HAP-1 (cell line): ENCODE measurements at regions not wholly inside any gene's neighbourhood (a gene's known extent, or its start where the extent isn't known, plus 50 kb on each side); places are given as distances from the start of the nearest gene placed in this dataset.

Experiments
- DNase-seq, 2 experiments: peaks; one replicate each; pipeline ENCODE4 v3.0.0-alpha.2; 2016 to 2020; ENCODE audit warnings: low spot score in 2 of 2
- H3K27me3 ChIP-seq: fragments of 250-450 bp; sonication (Bioruptor Pico); 2 replicates; pipeline ENCODE4 v1.5.1; 2020; ENCODE audit warnings: low read depth, mild to moderate bottlenecking, moderate library complexity
- H3K36me3 ChIP-seq: fragments of 250-450 bp; sonication (Bioruptor Pico); replicated peaks from 2 replicates; pipeline ENCODE4 v1.5.1; 2020; ENCODE audit warnings: mild to moderate bottlenecking
- H3K4me1 ChIP-seq: fragments of 250-450 bp; sonication (Bioruptor Pico); 2 replicates; pipeline ENCODE4 v1.5.1; 2020; ENCODE audit warnings: mild to moderate bottlenecking
- H3K4me3 ChIP-seq: fragments of 250-450 bp; sonication (Bioruptor Pico); 2 replicates; pipeline ENCODE4 v1.5.1; 2020; ENCODE audit warnings: mild to moderate bottlenecking, moderate library complexity
- H3K9me3 ChIP-seq: fragments of 250-450 bp; sonication (Bioruptor Pico); 2 replicates; pipeline ENCODE4 v1.5.1; 2020; ENCODE audit warnings: mild to moderate bottlenecking, moderate library complexity
- in situ Hi-C: fragments of 300-500 bp; cut with MboI; formaldehyde crosslinking; loops from 3 replicates; pipeline ENCODE4 v1.14.3; 2020; ENCODE audit warnings: low sequenced_read_pairs, inconsistent platforms, mixed read lengths

DNA sequence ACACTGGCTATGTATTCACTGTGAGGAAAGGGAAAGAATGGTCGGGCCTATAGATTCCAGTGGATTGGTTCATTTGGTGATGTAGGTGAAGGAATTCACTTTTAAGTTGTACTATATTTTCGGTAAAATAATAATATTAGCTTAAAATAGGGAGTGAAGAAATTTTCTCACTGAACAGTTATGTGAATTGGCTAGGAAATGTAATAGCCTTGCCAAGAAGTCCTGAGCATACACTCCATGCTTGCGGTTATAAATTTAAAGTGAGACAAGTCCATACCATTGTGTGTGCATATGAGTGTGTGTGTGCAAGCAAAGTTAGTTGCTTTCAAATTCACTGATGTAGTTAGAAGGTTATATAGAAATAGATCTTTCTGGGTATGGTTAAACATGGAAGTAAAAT, 1651.0 kb downstream of the NCAM2 start:
- Histone ChIP-seq H3K4me1 (no peaks in the 10 kb centered on the region), H3K36me3 (no peaks in the 10 kb centered on the region), H3K4me3 (no peak overlapping the region), H3K9me3 (no peaks in the 10 kb centered on the region), H3K27me3 (no peaks in the 10 kb centered on the region)
- no peak for DNase-seq
- in situ Hi-C loops: no loop called here

DNA sequence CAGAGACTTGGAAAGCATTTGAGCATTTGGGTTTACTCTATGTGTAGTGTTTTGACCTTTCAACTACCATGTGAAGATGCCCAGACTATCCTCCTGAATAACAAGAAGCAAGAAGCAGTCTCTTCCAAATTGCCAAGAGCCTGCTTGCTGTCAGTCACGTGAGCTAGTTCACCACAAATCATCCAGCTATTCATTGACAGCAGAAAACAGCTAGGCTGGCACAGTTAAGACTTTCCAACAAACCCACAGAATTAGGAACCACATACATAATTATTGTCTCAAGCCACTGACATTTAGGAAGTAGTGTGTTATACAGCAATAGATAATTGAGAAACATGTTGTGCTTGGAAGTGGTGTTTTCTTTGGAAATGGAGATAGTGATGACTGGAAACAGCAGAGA, 1652.0 kb downstream of the NCAM2 start:
- in situ Hi-C loops: no loop called here
- DNase-seq: no peak
- Histone ChIP-seq H3K36me3 (no peaks in the 10 kb centered on the region), H3K9me3 (no peaks in the 10 kb centered on the region), H3K4me3 (no peak overlapping the region), H3K27me3 (no peaks in the 10 kb centered on the region), H3K4me1 (no peaks in the 10 kb centered on the region)

DNA sequence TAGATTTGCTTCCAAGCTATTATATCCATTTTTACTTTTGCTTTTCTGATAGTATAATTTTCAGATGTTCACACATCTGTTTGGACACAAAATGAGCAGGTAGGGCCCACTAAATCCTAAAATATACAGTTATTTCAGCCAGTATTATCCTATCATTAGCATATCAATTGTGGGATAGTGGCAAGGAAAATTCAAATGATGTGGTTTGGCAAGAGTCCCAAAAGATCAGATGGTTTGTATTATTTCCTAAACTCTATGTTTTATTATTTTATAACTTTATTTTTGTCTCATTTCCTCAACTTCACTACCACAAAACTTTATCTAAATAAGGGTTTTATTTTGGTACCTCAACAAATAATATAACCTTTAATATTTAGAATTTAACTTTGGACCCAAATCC, 1659.6 kb downstream of the NCAM2 start:
- Histone ChIP-seq H3K9me3 (no peaks in the 10 kb centered on the region), H3K4me1 (no peaks in the 10 kb centered on the region), H3K4me3 (no peak overlapping the region), H3K27me3 (no peaks in the 10 kb centered on the region), H3K36me3 (no peaks in the 10 kb centered on the region)
- DNase-seq: no peak
- in situ Hi-C loops: no loop called here

DNA sequence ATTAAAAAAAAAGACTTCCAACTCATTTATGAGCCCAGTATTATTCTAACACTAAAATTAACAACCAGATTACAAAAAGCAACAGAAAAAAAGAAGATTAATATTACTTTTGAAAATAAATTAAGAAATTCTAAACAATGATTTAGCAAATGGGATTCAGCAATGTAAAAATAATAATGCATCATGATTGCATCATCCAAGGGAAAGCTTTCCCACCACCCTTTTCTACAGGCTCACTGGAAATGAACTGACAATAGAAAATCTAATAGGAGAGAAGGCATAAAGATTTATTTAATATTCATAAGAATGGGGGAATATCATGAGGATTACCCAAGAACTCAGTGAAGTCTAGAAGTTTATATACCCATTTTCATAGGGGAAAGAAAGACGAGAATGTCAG, 1671.9 kb downstream of the NCAM2 start:
- in situ Hi-C loops: no loop called here
- H3K9me3 ChIP-seq: no peaks in the 10 kb centered on the region
- DNase-seq: no peak
- H3K36me3 ChIP-seq: no peaks in the 10 kb centered on the region
- no peaks in the 10 kb centered on the region for H3K27me3 ChIP-seq
- H3K4me1 ChIP-seq: no peaks in the 10 kb centered on the region
- H3K4me3 ChIP-seq: no peak overlapping the region

DNA sequence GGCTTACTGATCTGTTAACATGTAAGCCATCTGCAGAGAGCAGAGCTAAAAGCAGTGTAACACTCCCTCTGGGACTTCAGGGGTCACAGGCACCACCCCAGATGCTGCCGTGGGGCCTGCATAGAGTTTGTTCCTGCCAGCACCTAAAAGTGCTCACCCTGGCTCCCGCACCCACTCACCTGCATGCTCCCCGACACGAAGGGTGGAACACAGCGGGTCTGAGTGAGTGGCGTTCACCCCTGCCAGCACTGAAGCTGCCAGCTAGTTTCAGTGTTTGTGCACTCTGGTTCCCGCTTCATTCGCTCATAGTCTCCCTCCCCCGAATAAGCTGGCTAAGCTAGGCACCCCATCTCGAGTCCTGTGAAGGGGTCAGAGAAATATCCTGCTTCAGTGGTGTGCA, 1681.0 kb downstream of the NCAM2 start:
- DNase-seq: no peak
- Histone ChIP-seq H3K9me3 (no peaks in the 10 kb centered on the region), H3K36me3 (no peaks in the 10 kb centered on the region), H3K27me3 (no peaks in the 10 kb centered on the region), H3K4me3 (no peak overlapping the region), H3K4me1 (no peaks in the 10 kb centered on the region)
- in situ Hi-C loops: no loop called here

DNA sequence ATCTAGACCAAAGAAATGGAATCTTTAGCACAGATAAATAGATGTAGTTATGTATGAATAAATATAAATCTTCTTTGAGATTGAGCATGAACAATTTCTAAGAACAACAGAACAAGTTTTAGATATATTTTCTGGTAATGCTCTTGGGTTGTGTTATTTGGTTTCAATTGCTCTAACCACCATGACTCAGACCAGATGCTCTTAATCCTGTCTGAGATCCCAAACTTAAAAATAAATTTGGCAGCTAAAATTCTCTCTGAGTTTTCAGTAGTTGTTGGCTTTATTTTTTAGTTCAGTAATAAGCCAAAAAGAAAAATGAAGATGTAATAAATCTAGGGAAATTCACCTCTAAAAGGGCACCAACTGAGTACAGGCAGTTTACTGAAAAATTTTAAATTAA, 1693.4 kb downstream of the NCAM2 start:
- H3K27me3 ChIP-seq: no peaks in the 10 kb centered on the region
- in situ Hi-C loops: no loop called here
- H3K9me3 ChIP-seq: no peaks in the 10 kb centered on the region
- H3K4me3 ChIP-seq: no peak overlapping the region
- no peaks in the 10 kb centered on the region for H3K36me3 ChIP-seq
- no peak for DNase-seq
- H3K4me1 ChIP-seq: no peaks in the 10 kb centered on the region

DNA sequence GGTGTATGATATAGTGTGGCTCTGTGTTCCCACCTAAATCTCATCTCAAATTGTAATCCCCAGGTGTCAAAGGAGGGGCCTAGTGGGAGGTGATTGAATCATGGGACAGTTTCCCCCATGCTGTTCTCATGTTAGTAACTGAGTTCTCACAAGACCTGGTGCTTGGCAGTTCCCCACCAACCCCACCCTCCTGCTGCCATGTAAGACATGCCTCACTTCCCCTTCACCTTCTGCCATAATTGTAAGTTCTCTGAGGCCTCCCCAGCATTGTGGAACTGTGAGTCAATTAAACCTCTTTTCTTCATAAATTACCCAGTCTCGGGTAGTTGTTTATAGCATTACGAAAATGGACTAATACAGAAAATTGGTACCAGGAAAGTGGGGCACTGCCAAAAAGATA, 1705.3 kb downstream of the NCAM2 start:
- H3K4me1 ChIP-seq: no peaks in the 10 kb centered on the region
- H3K27me3 ChIP-seq: no peaks in the 10 kb centered on the region
- no peak overlapping the region for H3K4me3 ChIP-seq
- no peaks in the 10 kb centered on the region for H3K9me3 ChIP-seq
- no peak for DNase-seq
- in situ Hi-C loops: no loop called here
- no peaks in the 10 kb centered on the region for H3K36me3 ChIP-seq

DNA sequence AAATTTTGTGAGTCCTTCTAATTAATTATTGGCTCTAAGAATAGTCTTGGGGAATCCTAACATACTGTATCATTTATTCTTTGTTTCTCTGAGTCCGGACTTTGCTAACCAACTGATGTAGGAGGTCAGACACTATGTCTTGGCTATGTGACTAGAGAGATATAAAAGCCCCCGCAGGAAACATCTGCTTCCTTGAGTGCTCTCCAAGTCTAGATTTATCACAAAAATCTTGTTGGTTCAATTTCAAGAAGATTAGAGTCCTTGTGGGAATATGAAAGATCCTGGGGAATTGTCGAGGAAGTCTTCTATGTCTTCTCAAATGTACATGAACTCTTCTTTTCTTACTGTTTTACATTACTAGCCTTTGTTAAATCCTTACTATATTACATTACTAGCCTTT, 1712.5 kb downstream of the NCAM2 start:
- H3K4me3 ChIP-seq: no peak overlapping the region
- H3K27me3 ChIP-seq: no peaks in the 10 kb centered on the region
- 0 out of 2 replicates have a peak, but pooled peaks cover 3% of the 10 kb centered on the region for H3K9me3 ChIP-seq
- no peak for DNase-seq
- H3K36me3 ChIP-seq: no peaks in the 10 kb centered on the region
- in situ Hi-C loops: no loop called here
- H3K4me1 ChIP-seq: no peaks in the 10 kb centered on the region

DNA sequence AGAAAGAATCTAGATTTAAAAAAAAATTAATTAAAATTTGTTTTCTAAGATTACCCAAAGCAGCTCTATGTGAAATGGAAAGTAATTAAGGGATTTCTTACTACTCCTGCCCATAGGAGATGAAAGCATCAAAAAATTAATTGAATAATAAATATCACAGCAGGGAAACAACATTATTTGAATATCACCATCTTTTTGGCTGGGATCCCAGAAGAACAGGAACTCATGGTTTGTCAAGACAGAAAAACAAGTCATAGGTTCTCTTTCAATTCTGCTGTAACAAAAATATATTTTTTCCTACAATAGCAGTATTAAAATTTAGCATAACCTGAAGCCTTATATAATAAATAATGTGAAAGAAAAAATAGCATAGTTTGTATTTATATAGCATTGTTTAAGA, 1713.4 kb downstream of the NCAM2 start:
- Histone ChIP-seq H3K36me3 (no peaks in the 10 kb centered on the region), H3K27me3 (no peaks in the 10 kb centered on the region), H3K4me1 (no peaks in the 10 kb centered on the region), H3K9me3 (0 out of 2 replicates have a peak, but pooled peaks cover 3% of the 10 kb centered on the region), H3K4me3 (no peak overlapping the region)
- in situ Hi-C loops: no loop called here
- DNase-seq: no peak

DNA sequence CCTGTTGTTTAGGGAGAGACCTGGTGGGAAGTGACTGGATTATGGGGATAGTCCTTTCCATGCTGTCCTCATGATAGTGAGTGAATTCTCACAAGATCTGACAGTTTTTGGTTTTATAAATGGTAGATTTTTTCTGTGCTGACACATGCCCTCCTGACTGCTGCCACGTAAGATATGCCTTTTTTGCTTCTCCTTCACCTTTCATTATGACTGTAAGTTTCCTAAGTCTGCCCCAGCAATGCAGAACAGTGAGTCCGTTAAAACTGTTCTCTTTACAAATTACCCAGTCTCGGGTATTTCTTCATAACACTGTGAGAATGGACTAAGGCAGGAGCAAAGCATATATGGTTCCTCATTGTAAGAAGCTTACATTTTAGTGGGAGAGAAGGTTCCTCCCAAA, 1727.2 kb downstream of the NCAM2 start:
- Histone ChIP-seq H3K27me3 (no peaks in the 10 kb centered on the region), H3K9me3 (no peaks in the 10 kb centered on the region; the same call in 1 of the 2 replicates), H3K4me3 (no peak overlapping the region), H3K36me3 (no peaks in the 10 kb centered on the region), H3K4me1 (no peaks in the 10 kb centered on the region)
- in situ Hi-C loops: no loop called here
- no peak for DNase-seq

DNA sequence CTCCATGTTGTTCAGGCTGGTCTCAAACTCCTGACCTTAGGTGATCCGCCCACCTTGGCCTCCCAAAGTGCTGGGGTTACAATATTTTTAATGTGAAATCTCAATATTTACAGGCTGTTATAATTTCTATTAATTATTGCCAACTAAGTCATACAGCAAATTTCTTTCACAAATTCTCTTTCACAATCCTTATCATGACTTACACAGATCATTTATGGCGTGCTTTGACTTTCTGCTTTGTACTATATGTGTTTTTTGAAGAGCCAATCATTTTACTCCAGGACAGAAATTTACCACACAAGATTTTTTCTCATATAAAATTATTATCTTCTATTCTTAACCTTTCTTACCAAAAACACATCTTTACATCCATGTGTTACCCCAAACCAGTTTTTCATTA, 1729.9 kb downstream of the NCAM2 start:
- no peaks in the 10 kb centered on the region; the same call in 1 of the 2 replicates for H3K9me3 ChIP-seq
- H3K36me3 ChIP-seq: no peaks in the 10 kb centered on the region
- no peaks in the 10 kb centered on the region for H3K27me3 ChIP-seq
- no peak overlapping the region for H3K4me3 ChIP-seq
- H3K4me1 ChIP-seq: no peaks in the 10 kb centered on the region
- in situ Hi-C loops: no loop called here
- DNase-seq: peak in 1 of 2 experiments; percentile 5

DNA sequence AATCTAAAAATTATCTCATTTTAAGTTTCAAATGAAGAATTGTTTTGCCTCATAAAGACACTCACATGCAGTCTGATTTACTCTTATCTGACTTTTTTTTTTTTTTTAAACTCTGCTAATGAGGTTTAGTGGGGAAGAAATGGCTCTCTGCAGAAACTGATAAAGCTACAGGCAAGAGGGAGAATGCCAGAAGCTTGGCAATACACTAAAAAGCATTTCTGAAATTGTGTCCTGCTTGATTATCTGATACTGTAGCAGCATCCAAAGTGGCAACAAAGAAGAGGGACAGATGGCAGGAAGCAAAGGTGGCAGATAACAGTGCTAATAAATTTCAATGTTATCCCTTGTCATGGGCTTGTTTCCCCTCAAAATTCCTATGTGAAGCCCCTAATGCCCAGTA, 1744.9 kb downstream of the NCAM2 start:
- H3K9me3 ChIP-seq: no peaks in the 10 kb centered on the region; the same call in 1 of the 2 replicates
- in situ Hi-C loops: no loop called here

DNA sequence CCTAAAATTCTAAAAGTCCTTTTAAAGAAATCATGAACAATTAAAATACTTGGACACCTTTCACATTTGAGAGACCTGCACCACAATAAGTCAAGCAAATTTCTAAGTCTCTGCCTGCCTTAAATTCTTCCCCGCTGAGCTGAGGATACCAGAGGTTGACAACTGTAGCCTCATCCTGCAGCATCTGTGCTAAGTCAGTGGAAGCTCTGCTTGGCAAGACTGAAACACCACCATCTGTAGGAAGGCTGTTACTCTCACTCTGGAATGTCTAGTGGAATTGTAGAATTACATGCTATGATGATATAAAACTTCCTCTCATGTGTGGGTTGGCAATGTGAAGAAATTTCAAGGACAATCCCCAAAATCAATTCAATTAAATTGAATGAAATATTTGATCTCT, 1756.5 kb downstream of the NCAM2 start:
- no peaks in the 10 kb centered on the region for H3K9me3 ChIP-seq
- no peak for DNase-seq
- H3K4me1 ChIP-seq: no peaks in the 10 kb centered on the region
- H3K27me3 ChIP-seq: no peaks in the 10 kb centered on the region
- in situ Hi-C loops: no loop called here
- H3K36me3 ChIP-seq: no peaks in the 10 kb centered on the region
- H3K4me3 ChIP-seq: no peak overlapping the region

More for the DNA sequence above, 1744.9 kb downstream of the NCAM2 start:
- Histone ChIP-seq H3K4me1 (no peaks in the 10 kb centered on the region), H3K4me3 (no peak overlapping the region), H3K27me3 (no peaks in the 10 kb centered on the region), H3K36me3 (no peaks in the 10 kb centered on the region)
- no peak for DNase-seq

DNA sequence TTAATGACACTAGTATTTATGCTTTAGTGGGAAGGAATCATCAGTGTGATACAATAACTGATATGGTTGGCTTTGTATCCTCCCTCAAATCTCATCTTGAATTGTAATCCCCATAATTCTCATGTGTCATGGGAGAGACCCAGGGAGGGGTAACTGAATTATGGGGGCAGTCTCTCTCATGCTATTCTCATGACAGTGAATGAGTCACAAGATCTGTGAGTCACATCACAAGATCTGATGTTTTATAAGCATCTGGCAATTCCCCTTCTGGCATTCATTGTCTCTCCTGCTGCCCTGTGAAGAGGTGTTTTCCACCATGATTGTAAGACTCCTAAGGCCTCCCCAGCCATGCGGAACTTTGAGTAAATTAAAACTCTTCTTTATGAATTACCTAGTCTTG, 1760.3 kb downstream of the NCAM2 start:
- Histone ChIP-seq H3K27me3 (no peaks in the 10 kb centered on the region), H3K36me3 (no peaks in the 10 kb centered on the region), H3K9me3 (no peaks in the 10 kb centered on the region), H3K4me1 (no peaks in the 10 kb centered on the region), H3K4me3 (no peak overlapping the region)
- no peak for DNase-seq
- in situ Hi-C loops: no loop called here

DNA sequence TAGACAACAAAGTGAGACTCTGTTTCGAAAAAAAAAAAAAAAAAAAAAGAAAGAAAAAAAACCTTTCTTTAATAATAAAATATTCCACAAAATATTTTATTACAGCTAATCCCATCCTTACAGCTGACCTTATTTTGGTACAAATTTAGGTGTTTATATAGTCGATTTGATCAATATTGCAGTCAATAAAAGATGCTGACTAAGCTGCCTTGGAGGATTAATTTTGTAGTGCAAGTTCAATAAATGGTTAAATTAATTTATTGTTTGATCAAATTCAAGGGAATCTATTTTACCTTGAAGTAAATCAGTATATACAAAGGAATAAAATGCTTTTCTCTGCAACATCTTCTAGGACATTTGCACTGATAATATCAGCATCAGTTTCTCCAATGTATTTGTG, 1764.3 kb downstream of the NCAM2 start:
- in situ Hi-C loops: no loop called here
- H3K4me1 ChIP-seq: no peaks in the 10 kb centered on the region
- DNase-seq: no peak
- H3K9me3 ChIP-seq: no peaks in the 10 kb centered on the region
- H3K27me3 ChIP-seq: no peaks in the 10 kb centered on the region
- no peak overlapping the region for H3K4me3 ChIP-seq
- H3K36me3 ChIP-seq: no peaks in the 10 kb centered on the region
